ENCODE measurements at regions not wholly inside any gene's neighbourhood (a gene's known extent, or its start where the extent isn't known, plus 50 kb on each side); places are given as distances from the start of the nearest gene placed in this dataset.
"Not testable (repeated sequence)": the region's sequence is repeated elsewhere in the genome, so short reads cannot be mapped to it uniquely, and the experiment has no call there.

DNA sequence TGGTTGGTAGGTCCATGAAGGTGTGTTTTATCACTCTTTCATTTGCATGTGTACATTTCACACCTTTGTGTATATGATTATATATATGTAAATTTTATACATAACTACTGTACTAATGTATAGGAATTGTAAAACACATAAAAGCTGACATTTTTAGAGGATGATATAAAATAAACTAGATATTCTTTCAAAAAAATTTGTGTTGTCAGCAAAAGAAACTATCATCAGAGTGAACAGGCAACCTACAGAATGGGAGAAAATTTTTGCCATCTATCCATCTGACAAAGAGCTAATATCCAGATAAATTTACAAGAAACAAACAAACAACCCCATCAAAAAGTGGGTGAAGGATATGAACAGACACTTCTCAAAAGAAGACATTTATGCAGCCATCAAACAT is 129.3 kb upstream of the PLD5 start:
- DNase-seq; H3K4me3 ChIP-seq (ENCODE audit: low read length); H3K9me3 ChIP-seq (ENCODE audit: control insufficient read depth, low read depth, low read length); H3K4me1 ChIP-seq (ENCODE audit: control insufficient read depth, insufficient read depth, low read length); H3K36me3 ChIP-seq (ENCODE audit: control insufficient read depth, insufficient read depth, low read length); H3K27ac ChIP-seq (ENCODE audit: low read length); H3K27me3 ChIP-seq (ENCODE audit: control insufficient read depth, insufficient read depth, low read length): not testable (repeated sequence)

DNA sequence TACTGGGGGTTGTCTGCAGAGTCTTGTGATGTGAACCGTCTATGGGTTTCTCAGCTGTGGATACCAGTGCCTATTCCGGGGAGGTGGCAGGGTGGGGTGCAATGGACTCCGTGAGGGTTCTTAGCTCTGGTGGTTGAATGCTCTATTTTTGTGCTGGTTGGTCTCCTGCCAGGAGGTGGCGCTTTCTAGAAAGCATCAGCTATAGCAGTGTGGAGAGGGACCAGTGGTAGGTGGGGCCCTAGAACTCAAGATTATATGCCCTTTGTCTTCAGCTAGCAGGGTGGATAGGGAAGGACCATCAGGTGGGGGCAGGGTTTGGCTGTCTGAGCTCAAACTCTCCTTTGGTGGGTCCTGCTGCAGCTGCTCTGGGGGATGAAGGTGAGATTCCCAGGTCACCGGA is 127.3 kb upstream of the PLD5 start:
- H3K36me3 ChIP-seq (ENCODE audit: control insufficient read depth, insufficient read depth, low read length), result no peaks in the 10 kb centered on the region
- H3K4me1 ChIP-seq (ENCODE audit: control insufficient read depth, insufficient read depth, low read length), result no peaks in the 10 kb centered on the region
- H3K27me3 ChIP-seq (ENCODE audit: control insufficient read depth, insufficient read depth, low read length), result no peaks in the 10 kb centered on the region
- 100% methylated on average over 1 of the region's 5 CpGs for WGBS (ENCODE audit: insufficient coverage, low lambda C conversion rate)
- no peak overlapping the region for H3K27ac ChIP-seq (ENCODE audit: low read length)
- peak in 1 of 2 donors; percentile 1 for DNase-seq
- H3K9me3 ChIP-seq (ENCODE audit: control insufficient read depth, low read depth, low read length), result no peaks in the 10 kb centered on the region
- H3K4me3 ChIP-seq (ENCODE audit: low read length), result no peak overlapping the region

DNA sequence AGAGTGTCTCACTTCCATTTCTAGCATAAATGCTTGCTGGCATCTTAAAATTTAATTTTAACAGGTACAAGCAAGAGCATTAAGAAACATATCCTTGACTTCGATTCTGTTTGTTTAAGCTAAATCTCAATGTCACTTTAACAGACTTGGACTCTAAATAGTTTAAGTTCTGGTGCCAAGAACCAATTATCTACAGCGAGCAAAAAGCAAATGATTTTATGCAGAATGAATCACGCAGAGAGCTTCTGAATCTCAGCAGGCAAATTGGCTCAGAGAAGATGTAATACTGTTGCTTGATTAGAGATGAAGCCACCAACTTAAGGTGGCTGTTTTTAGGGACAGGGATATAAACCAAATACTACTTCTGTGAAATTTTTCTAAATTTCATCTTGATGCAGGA is 117.0 kb upstream of the PLD5 start:
- no peak overlapping the region for H3K4me3 ChIP-seq (ENCODE audit: low read length)
- 80% methylated on average over 1 of the region's 3 CpGs for WGBS (ENCODE audit: insufficient coverage, low lambda C conversion rate)
- no peaks in the 10 kb centered on the region for H3K4me1 ChIP-seq (ENCODE audit: control insufficient read depth, insufficient read depth, low read length)
- H3K36me3 ChIP-seq (ENCODE audit: control insufficient read depth, insufficient read depth, low read length), result no peaks in the 10 kb centered on the region
- H3K9me3 ChIP-seq (ENCODE audit: control insufficient read depth, low read depth, low read length), result no peaks in the 10 kb centered on the region
- H3K27me3 ChIP-seq (ENCODE audit: control insufficient read depth, insufficient read depth, low read length), result no peaks in the 10 kb centered on the region
- no peak overlapping the region for H3K27ac ChIP-seq (ENCODE audit: low read length)
- no peak for DNase-seq

DNA sequence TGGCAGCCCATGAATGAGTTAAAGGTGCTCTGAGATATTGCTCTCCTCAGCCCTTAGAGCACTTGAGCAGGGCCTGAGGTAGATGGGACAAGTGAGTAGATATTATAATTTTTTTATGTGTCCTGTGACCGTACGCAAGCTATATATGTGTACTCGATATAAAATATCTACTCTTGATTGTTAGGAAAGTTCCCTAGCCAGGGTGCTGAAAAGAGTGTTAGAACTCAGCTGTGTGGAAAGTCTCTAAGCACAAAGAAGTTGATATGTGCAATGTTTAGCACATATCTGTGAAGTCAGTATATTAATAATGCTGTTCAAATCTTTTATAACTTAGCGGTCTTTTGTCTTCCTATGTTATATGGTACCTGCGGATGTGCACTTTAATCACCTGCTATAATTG is 114.6 kb upstream of the PLD5 start:
- 100% methylated on average over 1 of the region's 5 CpGs for WGBS (ENCODE audit: insufficient coverage, low lambda C conversion rate)

DNA sequence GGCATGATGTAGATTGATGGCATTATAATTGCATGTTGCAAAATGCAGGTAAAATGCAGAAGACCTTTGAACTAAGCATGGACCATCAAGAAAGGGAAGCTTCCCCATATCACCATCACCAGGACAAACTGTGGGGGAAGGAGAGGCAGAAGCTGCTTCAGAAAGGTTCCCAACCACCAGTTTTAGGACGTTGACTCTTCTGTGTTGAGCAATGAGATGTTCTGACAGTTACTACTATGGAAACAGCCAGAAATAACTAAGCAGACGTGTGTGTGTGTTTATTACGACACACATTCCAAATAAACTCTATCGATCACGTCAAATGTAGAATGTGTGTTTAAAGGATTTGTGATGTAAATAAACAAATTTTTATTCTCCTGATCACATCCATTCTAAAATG is 110.2 kb upstream of the PLD5 start:
- H3K4me3 ChIP-seq (ENCODE audit: low read length), result no peak overlapping the region
- no peaks in the 10 kb centered on the region for H3K9me3 ChIP-seq (ENCODE audit: control insufficient read depth, low read depth, low read length)
- WGBS (ENCODE audit: insufficient coverage, low lambda C conversion rate), result 50% methylated on average over 4 of the region's 5 CpGs
- H3K27me3 ChIP-seq (ENCODE audit: control insufficient read depth, insufficient read depth, low read length), result no peaks in the 10 kb centered on the region
- H3K4me1 ChIP-seq (ENCODE audit: control insufficient read depth, insufficient read depth, low read length), result no peaks in the 10 kb centered on the region
- H3K36me3 ChIP-seq (ENCODE audit: control insufficient read depth, insufficient read depth, low read length), result no peaks in the 10 kb centered on the region
- H3K27ac ChIP-seq (ENCODE audit: low read length), result no peak overlapping the region
- no peak for DNase-seq

More for the DNA sequence above, 114.6 kb upstream of the PLD5 start:
- no peaks in the 10 kb centered on the region for H3K36me3 ChIP-seq (ENCODE audit: control insufficient read depth, insufficient read depth, low read length)
- no peak overlapping the region for H3K27ac ChIP-seq (ENCODE audit: low read length)
- H3K9me3 ChIP-seq (ENCODE audit: control insufficient read depth, low read depth, low read length), result no peaks in the 10 kb centered on the region
- H3K27me3 ChIP-seq (ENCODE audit: control insufficient read depth, insufficient read depth, low read length), result no peaks in the 10 kb centered on the region
- DNase-seq, result no peak
- H3K4me3 ChIP-seq (ENCODE audit: low read length), result no peak overlapping the region
- no peaks in the 10 kb centered on the region for H3K4me1 ChIP-seq (ENCODE audit: control insufficient read depth, insufficient read depth, low read length)

DNA sequence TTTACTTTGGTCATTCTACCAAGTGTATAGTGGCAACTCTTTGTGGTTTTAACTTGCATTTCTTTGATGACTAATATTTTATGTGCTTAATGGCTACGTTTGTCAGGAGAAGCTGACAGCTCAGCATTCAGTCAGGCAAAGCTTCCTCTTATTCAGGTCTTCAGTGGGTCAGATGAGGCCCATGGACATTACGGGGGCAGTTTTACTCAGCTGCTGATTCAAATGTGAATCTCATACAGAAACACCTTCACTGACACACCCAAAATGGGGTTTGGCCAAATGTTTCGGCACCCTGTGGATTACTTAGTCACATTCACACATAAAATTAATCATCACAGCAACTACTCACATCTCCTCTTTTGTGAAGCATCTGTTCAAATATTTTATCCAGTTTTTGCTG is 104.9 kb upstream of the PLD5 start:
- H3K36me3 ChIP-seq (ENCODE audit: control insufficient read depth, insufficient read depth, low read length), result no peaks in the 10 kb centered on the region
- no peak overlapping the region for H3K27ac ChIP-seq (ENCODE audit: low read length)
- H3K4me1 ChIP-seq (ENCODE audit: control insufficient read depth, insufficient read depth, low read length), result no peaks in the 10 kb centered on the region
- H3K9me3 ChIP-seq (ENCODE audit: control insufficient read depth, low read depth, low read length), result no peaks in the 10 kb centered on the region
- H3K27me3 ChIP-seq (ENCODE audit: control insufficient read depth, insufficient read depth, low read length), result no peaks in the 10 kb centered on the region
- no peak for DNase-seq
- no peak overlapping the region for H3K4me3 ChIP-seq (ENCODE audit: low read length)
- 83% methylated on average over 1 of the region's 3 CpGs for WGBS (ENCODE audit: insufficient coverage, low lambda C conversion rate)

DNA sequence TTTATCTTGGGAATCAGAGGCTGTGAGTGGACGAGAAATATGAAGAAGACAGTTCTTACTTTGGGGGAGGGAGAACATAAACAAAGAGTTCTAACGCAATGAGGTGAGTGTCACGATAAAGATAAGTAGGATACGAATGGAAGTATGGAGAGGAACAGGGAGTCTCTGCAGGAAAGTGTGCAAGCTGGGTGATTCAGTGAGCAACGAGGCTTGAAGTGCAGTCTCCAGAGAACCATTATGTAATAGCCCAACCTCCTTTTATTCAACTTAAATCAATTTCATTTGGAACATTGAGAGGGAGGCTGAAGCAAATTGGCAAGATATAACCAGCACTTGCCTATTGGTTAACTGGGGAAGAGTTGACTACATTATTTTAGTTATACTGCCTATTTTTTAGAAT is 99.3 kb upstream of the PLD5 start:
- WGBS (ENCODE audit: insufficient coverage, low lambda C conversion rate), result 83% methylated on average over 1 of the region's 5 CpGs
- Histone ChIP-seq H3K36me3 (ENCODE audit: control insufficient read depth, insufficient read depth, low read length) (no peaks in the 10 kb centered on the region), H3K4me3 (ENCODE audit: low read length) (no peak overlapping the region), H3K27ac (ENCODE audit: low read length) (no peak overlapping the region), H3K9me3 (ENCODE audit: control insufficient read depth, low read depth, low read length) (no peaks in the 10 kb centered on the region), H3K27me3 (ENCODE audit: control insufficient read depth, insufficient read depth, low read length) (no peaks in the 10 kb centered on the region), H3K4me1 (ENCODE audit: control insufficient read depth, insufficient read depth, low read length) (no peaks in the 10 kb centered on the region)
- DNase-seq, result no peak

DNA sequence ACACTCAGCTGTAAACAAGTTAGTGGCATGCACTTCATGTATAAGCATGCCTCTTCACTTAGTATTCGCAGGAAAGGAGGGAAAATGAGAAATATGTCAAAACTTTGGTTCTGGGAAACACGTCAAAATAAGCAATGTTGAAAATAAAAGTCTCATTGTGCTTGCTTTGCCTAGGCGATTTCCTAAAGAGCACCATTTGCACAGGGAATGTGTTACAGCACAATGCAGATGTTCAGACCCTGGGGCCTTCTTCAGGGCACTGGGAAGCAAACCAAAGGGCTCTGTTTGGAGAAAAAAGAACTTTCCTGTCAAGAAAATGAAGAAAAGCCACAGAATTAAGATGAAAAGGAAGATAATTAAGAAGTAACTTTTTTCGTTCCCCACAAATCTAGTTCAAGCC is 98.6 kb upstream of the PLD5 start:
- no peaks in the 10 kb centered on the region for H3K4me1 ChIP-seq (ENCODE audit: control insufficient read depth, insufficient read depth, low read length)
- no peak overlapping the region for H3K4me3 ChIP-seq (ENCODE audit: low read length)
- DNase-seq, result no peak
- H3K36me3 ChIP-seq (ENCODE audit: control insufficient read depth, insufficient read depth, low read length), result no peaks in the 10 kb centered on the region
- H3K9me3 ChIP-seq (ENCODE audit: control insufficient read depth, low read depth, low read length), result no peaks in the 10 kb centered on the region
- H3K27ac ChIP-seq (ENCODE audit: low read length), result no peak overlapping the region
- WGBS (ENCODE audit: insufficient coverage, low lambda C conversion rate), result 74% methylated on average over 3 of the region's 4 CpGs
- no peaks in the 10 kb centered on the region for H3K27me3 ChIP-seq (ENCODE audit: control insufficient read depth, insufficient read depth, low read length)

DNA sequence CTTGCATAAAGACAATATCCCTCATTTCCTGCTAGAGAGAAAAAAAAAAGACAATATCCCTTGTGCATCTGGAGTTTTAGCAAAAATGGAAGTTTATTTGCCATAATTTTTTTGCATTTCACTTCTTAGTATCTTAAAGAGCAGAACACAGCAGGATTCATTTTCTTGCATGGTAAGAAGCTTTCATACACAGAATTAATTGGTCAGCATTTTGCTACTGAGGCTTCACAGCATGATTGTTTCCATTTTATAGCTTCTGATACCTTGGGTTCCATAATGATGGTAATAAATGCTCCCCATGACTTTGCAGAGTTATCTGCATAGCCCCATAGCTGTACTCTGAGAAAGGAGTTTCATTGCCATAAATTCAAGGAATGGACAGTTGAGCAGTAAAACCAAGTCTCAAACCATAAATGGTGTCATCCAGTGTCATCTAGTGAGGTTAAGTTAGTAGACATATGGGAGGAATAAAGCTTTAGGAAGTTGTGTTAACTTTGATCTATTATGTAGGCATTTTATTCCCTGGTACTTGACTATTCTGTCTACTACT is 88.8 kb upstream of the PLD5 start:
- Histone ChIP-seq H3K9me3 (ENCODE audit: control insufficient read depth, low read depth, low read length) (no peaks in the 10 kb centered on the region), H3K36me3 (ENCODE audit: control insufficient read depth, insufficient read depth, low read length) (no peaks in the 10 kb centered on the region), H3K4me3 (ENCODE audit: low read length) (no peak overlapping the region), H3K27ac (ENCODE audit: low read length) (no peak overlapping the region), H3K27me3 (ENCODE audit: control insufficient read depth, insufficient read depth, low read length) (no peaks in the 10 kb centered on the region), H3K4me1 (ENCODE audit: control insufficient read depth, insufficient read depth, low read length) (no peaks in the 10 kb centered on the region)
- DNase-seq, result no peak

DNA sequence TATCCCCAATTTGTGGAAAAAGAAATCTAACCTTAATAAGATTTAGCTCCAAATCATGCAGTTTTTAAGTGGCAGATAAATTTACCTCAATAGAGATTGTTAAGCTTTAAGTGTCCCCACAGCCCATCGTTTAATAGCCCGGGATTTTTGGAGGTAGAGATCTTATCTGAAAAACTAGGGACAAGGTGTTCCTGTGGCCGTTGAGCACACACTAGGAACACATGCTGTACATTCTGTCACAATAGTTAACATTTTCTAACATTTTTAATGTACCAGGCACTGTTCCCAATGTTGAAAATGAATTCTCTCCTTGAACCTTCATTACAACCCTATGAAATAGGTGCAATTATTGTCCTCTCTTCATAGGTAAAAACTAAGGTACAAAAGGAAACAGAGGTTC is 85.7 kb upstream of the PLD5 start:
- no peak overlapping the region for H3K4me3 ChIP-seq (ENCODE audit: low read length)

DNA sequence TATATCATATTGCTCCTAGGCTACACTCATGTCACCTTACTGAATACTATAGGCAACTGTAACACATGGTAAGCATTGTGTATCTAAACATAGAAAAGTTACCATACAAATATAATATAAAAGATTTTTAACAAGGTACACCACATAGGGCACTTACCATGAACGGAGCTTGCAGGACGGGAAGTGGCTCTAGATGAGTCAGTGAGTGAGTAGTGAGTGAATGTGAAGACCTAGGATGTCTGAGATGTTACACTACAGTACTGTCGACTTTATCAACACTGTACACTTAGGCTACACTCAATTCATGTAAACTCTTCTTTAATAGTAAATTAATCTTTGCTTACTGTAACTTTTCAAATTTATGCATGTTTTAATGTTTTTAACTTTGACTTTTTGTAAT is 81.0 kb upstream of the PLD5 start:
- no peak for DNase-seq
- H3K27ac ChIP-seq (ENCODE audit: low read length), result no peak overlapping the region
- H3K27me3 ChIP-seq (ENCODE audit: control insufficient read depth, insufficient read depth, low read length), result no peaks in the 10 kb centered on the region
- H3K4me3 ChIP-seq (ENCODE audit: low read length), result no peak overlapping the region
- no peaks in the 10 kb centered on the region for H3K36me3 ChIP-seq (ENCODE audit: control insufficient read depth, insufficient read depth, low read length)
- no peaks in the 10 kb centered on the region for H3K4me1 ChIP-seq (ENCODE audit: control insufficient read depth, insufficient read depth, low read length)
- H3K9me3 ChIP-seq (ENCODE audit: control insufficient read depth, low read depth, low read length), result no peaks in the 10 kb centered on the region
- WGBS (ENCODE audit: insufficient coverage, low lambda C conversion rate), result 86% methylated on average over 2 of the region's 3 CpGs

More for the DNA sequence above, 85.7 kb upstream of the PLD5 start:
- DNase-seq, result no peak
- Histone ChIP-seq H3K4me1 (ENCODE audit: control insufficient read depth, insufficient read depth, low read length) (no peaks in the 10 kb centered on the region), H3K27ac (ENCODE audit: low read length) (no peak overlapping the region), H3K36me3 (ENCODE audit: control insufficient read depth, insufficient read depth, low read length) (no peaks in the 10 kb centered on the region), H3K27me3 (ENCODE audit: control insufficient read depth, insufficient read depth, low read length) (no peaks in the 10 kb centered on the region), H3K9me3 (ENCODE audit: control insufficient read depth, low read depth, low read length) (no peaks in the 10 kb centered on the region)
- WGBS (ENCODE audit: insufficient coverage, low lambda C conversion rate), result no CpG with 5 or more reads among the region's 3 CpGs
